ENCODE measurements at regions not wholly inside any gene's neighbourhood (a gene's known extent, or its start where the extent isn't known, plus 50 kb on each side); places are given as distances from the start of the nearest gene placed in this dataset.

DNA sequence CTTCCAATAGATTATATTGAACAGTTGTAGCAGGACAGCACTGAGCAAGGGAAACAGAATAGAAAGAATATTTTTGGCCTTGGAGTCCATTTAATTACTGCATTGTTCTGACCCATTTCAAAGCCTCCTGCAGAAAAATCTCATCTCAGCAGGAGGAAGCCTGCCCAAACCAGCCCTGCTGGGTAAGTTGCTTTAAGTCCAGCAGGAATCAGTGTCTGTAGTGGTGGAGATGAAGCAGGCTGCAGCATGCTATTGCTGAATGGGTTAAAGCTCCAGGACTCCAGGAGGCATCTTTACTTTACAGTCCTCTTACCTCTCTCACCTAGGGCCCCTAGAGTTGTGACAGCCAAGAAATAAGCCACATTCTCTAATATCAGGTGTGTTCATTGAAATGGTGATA lies 380.3 kb upstream of the THBS1 start:
- TF ChIP-seq RAD21 (conservative IDR thresholded peaks at IDR 0.05 in 1 of 2, IDR thresholded peaks at IDR 0.05 in 1 of 2) (no peak), POLR2A (IDR thresholded peaks at IDR 0.05; ENCODE audit: low read length) (no peak), MAFK (IDR thresholded peaks at IDR 0.05; ENCODE audit: partially characterized antibody) (no peak), FOSL2 (IDR thresholded peaks at IDR 0.05) (no peak), FOSL2 (CRISPR knock-in tag; IDR thresholded peaks at IDR 0.05) (no peak), TP53 (CRISPR knock-in tag; IDR thresholded peaks at IDR 0.05) (no peak)
- TF ChIP-seq, protein P1, sequence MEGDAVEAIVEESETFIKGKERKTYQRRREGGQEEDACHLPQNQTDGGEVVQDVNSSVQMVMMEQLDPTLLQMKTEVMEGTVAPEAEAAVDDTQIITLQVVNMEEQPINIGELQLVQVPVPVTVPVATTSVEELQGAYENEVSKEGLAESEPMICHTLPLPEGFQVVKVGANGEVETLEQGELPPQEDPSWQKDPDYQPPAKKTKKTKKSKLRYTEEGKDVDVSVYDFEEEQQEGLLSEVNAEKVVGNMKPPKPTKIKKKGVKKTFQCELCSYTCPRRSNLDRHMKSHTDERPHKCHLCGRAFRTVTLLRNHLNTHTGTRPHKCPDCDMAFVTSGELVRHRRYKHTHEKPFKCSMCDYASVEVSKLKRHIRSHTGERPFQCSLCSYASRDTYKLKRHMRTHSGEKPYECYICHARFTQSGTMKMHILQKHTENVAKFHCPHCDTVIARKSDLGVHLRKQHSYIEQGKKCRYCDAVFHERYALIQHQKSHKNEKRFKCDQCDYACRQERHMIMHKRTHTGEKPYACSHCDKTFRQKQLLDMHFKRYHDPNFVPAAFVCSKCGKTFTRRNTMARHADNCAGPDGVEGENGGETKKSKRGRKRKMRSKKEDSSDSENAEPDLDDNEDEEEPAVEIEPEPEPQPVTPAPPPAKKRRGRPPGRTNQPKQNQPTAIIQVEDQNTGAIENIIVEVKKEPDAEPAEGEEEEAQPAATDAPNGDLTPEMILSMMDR (IDR thresholded peaks at IDR 0.05) = no peak
- TF ChIP-seq, protein P2, sequence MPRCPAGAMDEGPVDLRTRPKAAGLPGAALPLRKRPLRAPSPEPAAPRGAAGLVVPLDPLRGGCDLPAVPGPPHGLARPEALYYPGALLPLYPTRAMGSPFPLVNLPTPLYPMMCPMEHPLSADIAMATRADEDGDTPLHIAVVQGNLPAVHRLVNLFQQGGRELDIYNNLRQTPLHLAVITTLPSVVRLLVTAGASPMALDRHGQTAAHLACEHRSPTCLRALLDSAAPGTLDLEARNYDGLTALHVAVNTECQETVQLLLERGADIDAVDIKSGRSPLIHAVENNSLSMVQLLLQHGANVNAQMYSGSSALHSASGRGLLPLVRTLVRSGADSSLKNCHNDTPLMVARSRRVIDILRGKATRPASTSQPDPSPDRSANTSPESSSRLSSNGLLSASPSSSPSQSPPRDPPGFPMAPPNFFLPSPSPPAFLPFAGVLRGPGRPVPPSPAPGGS (IDR thresholded peaks at IDR 0.05) = no peak

Measured in A549 (cell line).